ENCODE measurements at regions not wholly inside any gene's neighbourhood (a gene's known extent, or its start where the extent isn't known, plus 50 kb on each side); places are given as distances from the start of the nearest gene placed in this dataset.

GRCh38 chr3:158882445-158882844 is 80.6 kb downstream of the MFSD1 start:
- DNase-seq = no peak
- intact Hi-C loops (cut with DNase I) = no loop called here
- no peak for ATAC-seq (ENCODE audit: poor library complexity)

- ATAC-seq (ENCODE audit: poor library complexity) (no peak), DNase-seq (no peak)
- intact Hi-C loops (cut with DNase I) = no loop called here
These were observed 94.9 kb downstream of the MFSD1 start for GRCh38 chr3:158896729-158897128.

- DNase-seq (no peak), ATAC-seq (ENCODE audit: poor library complexity) (no peak)
- intact Hi-C loops (cut with DNase I) = no loop called here
These were observed 104.9 kb downstream of the MFSD1 start for GRCh38 chr3:158906749-158907148.

- intact Hi-C loops (cut with DNase I) = no loop called here
These were observed 106.4 kb downstream of the MFSD1 start for GRCh38 chr3:158908187-158908734.

GRCh38 chr3:158909870-158910269 is 108.0 kb downstream of the MFSD1 start:
- DNase-seq (no peak), ATAC-seq (ENCODE audit: poor library complexity) (no peak)
- intact Hi-C loops (cut with DNase I) = no loop called here

More at GRCh38 chr3:158908187-158908734, 106.4 kb downstream of the MFSD1 start:
- ATAC-seq (ENCODE audit: poor library complexity) = no peak
- no peak for DNase-seq

- intact Hi-C loops (cut with DNase I) = no loop called here
These were observed 109.7 kb downstream of the MFSD1 start for GRCh38 chr3:158911586-158911985.

GRCh38 chr3:158912188-158912587 is 110.3 kb downstream of the MFSD1 start:
- DNase-seq (no peak), ATAC-seq (ENCODE audit: poor library complexity) (no peak)
- intact Hi-C loops (cut with DNase I) = no loop called here

More at GRCh38 chr3:158911586-158911985, 109.7 kb downstream of the MFSD1 start:
- DNase-seq (no peak), ATAC-seq (ENCODE audit: poor library complexity) (no peak)

- ATAC-seq (ENCODE audit: poor library complexity) (no peak), DNase-seq (no peak)
- intact Hi-C loops (cut with DNase I) = no loop called here
These were observed 110.8 kb downstream of the MFSD1 start for GRCh38 chr3:158912621-158913020.

- DNase-seq (no peak), ATAC-seq (ENCODE audit: poor library complexity) (no peak)
- intact Hi-C loops (cut with DNase I) = loop anchor here (5.0 kb wide), 1 partner anchor 346 kb away; no protein-coding TSS in a partner anchor
These were observed 114.3 kb downstream of the MFSD1 start for GRCh38 chr3:158916111-158916510.

GRCh38 chr3:158918008-158918407 is 116.2 kb downstream of the MFSD1 start:
- peak; percentile 67 for ATAC-seq (ENCODE audit: poor library complexity)
- intact Hi-C loops (cut with DNase I) = loop anchor here (5.0 kb wide), 1 partner anchor 344 kb away; no protein-coding TSS in a partner anchor
- no peak for DNase-seq

GRCh38 chr3:158918451-158918850 is 116.6 kb downstream of the MFSD1 start:
- ATAC-seq (ENCODE audit: poor library complexity) = no peak
- intact Hi-C loops (cut with DNase I) = loop anchor here (5.0 kb wide), 1 partner anchor 344 kb away; no protein-coding TSS in a partner anchor
- no peak for DNase-seq

GRCh38 chr3:158920371-158920770 is 118.5 kb downstream of the MFSD1 start:
- ATAC-seq (ENCODE audit: poor library complexity) = no peak
- intact Hi-C loops (cut with DNase I) = no loop called here
- no peak for DNase-seq

GRCh38 chr3:158925021-158925420 is 123.2 kb downstream of the MFSD1 start:
- ATAC-seq (ENCODE audit: poor library complexity) (no peak), DNase-seq (no peak)
- intact Hi-C loops (cut with DNase I) = no loop called here

- ATAC-seq (ENCODE audit: poor library complexity) = no peak
- no peak for DNase-seq
- intact Hi-C loops (cut with DNase I) = no loop called here
These were observed 124.1 kb downstream of the MFSD1 start for GRCh38 chr3:158925828-158926494.

- ATAC-seq (ENCODE audit: poor library complexity) (no peak), DNase-seq (no peak)
- intact Hi-C loops (cut with DNase I) = no loop called here
These were observed 134.0 kb downstream of the MFSD1 start for GRCh38 chr3:158935846-158936245.

GRCh38 chr3:158936530-158937113 is 134.8 kb downstream of the MFSD1 start:
- no peak for ATAC-seq (ENCODE audit: poor library complexity)
- intact Hi-C loops (cut with DNase I) = no loop called here
- DNase-seq = no peak

- intact Hi-C loops (cut with DNase I) = no loop called here
- DNase-seq = no peak
- no peak for ATAC-seq (ENCODE audit: poor library complexity)
These were observed 148.5 kb downstream of the MFSD1 start for GRCh38 chr3:158950178-158950901.

- intact Hi-C loops (cut with DNase I) = no loop called here
- no peak for ATAC-seq (ENCODE audit: poor library complexity)
These were observed 151.3 kb downstream of the MFSD1 start for GRCh38 chr3:158953131-158953530.

GRCh38 chr3:158954420-158954819 is 152.6 kb downstream of the MFSD1 start:
- intact Hi-C loops (cut with DNase I) = no loop called here
- DNase-seq (no peak), ATAC-seq (ENCODE audit: poor library complexity) (no peak)

More at GRCh38 chr3:158953131-158953530, 151.3 kb downstream of the MFSD1 start:
- no peak for DNase-seq
